ENCODE measurements at regions not wholly inside any gene's neighbourhood (a gene's known extent, or its start where the extent isn't known, plus 50 kb on each side); places are given as distances from the start of the nearest gene placed in this dataset.

- Histone ChIP-seq H3K27ac (no peak overlapping the region), H3K27me3 (replicated peaks; ENCODE audit: insufficient read depth) (no peaks in the 10 kb centered on the region), H3K36me3 (no peaks in the 10 kb centered on the region), H3K4me1 (replicated peaks) (no peaks in the 10 kb centered on the region), H3K9me3 (no peaks in the 10 kb centered on the region), H3K4me3 (no peak overlapping the region)
- intact Hi-C loops (cut with DNase I), result no loop called here
- 48% methylated on average over 3 of the region's 3 CpGs for WGBS
- TF ChIP-seq POLR2A (IDR thresholded peaks at IDR 0.05), result no peak
- TF ChIP-seq CTCF (IDR thresholded peaks at IDR 0.05), result no peak
- TF ChIP-seq POLR2AphosphoS5 (IDR thresholded peaks at IDR 0.05), result no peak
- DNase-seq (ENCODE audit: low spot score), result no peak
These were observed 50.6 kb upstream of the GGTLC1 start for GRCh38 chr20:24039196-24039595.

Small RNA genes lying in the stretch of these regions (small RNA-seq; reads per million reads assigned to genes)
- gene RNU1-23P, result 0 reads per million in 2 donors

All from prostate gland (tissue), 2 donors.